Panc1 (cell line): ENCODE measurements at regions not wholly inside any gene's neighbourhood (a gene's known extent, or its start where the extent isn't known, plus 50 kb on each side); places are given as distances from the start of the nearest gene placed in this dataset.

Experiments used
- CTCF ChIP-seq: fragments of 450-650 bp; IDR thresholded peaks from 2 replicates; pipeline ENCODE4 v1.5.1; 2017; ENCODE audit warnings: mild to moderate bottlenecking
- SIN3A ChIP-seq: IDR thresholded peaks from 2 replicates; pipeline ENCODE4 v1.6.1; 2012; ENCODE audit warnings: low read depth, mild to moderate bottlenecking, low read length, moderate library complexity, borderline replicate concordance; ENCODE audit not compliant: insufficient read depth

- TF ChIP-seq CTCF (no peak), SIN3A (no peak)
These were observed 203.2 kb upstream of the PPP2R2D start for GRCh38 chr10:131697476-131698128.
